ENCODE measurements at regions not wholly inside any gene's neighbourhood (a gene's known extent, or its start where the extent isn't known, plus 50 kb on each side); places are given as distances from the start of the nearest gene placed in this dataset.
A peak's percentile ranks its signal among the peaks of the same experiment; 100 is the strongest.

- TF ChIP-seq, protein P1, sequence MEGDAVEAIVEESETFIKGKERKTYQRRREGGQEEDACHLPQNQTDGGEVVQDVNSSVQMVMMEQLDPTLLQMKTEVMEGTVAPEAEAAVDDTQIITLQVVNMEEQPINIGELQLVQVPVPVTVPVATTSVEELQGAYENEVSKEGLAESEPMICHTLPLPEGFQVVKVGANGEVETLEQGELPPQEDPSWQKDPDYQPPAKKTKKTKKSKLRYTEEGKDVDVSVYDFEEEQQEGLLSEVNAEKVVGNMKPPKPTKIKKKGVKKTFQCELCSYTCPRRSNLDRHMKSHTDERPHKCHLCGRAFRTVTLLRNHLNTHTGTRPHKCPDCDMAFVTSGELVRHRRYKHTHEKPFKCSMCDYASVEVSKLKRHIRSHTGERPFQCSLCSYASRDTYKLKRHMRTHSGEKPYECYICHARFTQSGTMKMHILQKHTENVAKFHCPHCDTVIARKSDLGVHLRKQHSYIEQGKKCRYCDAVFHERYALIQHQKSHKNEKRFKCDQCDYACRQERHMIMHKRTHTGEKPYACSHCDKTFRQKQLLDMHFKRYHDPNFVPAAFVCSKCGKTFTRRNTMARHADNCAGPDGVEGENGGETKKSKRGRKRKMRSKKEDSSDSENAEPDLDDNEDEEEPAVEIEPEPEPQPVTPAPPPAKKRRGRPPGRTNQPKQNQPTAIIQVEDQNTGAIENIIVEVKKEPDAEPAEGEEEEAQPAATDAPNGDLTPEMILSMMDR (IDR thresholded peaks at IDR 0.05; ENCODE audit: low read depth, low read length, missing control alignments), result no peak
- no peaks in the 10 kb centered on the region for H3K27me3 ChIP-seq (replicated peaks)
- H3K27ac ChIP-seq, result no peak overlapping the region
- no peak overlapping the region for H3K4me3 ChIP-seq (ENCODE audit: low read depth, low read length)
- no peaks in the 10 kb centered on the region for H3K36me3 ChIP-seq (replicated peaks)
- DNase-seq, result peak; percentile 56
- in situ Hi-C loops (cut with HindIII; ENCODE audit: low pct_ligation_motif_present, low sequenced_read_pairs), result no loop called here
Observed at GRCh38 chr5:103436656-103437055, 125.9 kb downstream of the NUDT12 start.

DNA sequence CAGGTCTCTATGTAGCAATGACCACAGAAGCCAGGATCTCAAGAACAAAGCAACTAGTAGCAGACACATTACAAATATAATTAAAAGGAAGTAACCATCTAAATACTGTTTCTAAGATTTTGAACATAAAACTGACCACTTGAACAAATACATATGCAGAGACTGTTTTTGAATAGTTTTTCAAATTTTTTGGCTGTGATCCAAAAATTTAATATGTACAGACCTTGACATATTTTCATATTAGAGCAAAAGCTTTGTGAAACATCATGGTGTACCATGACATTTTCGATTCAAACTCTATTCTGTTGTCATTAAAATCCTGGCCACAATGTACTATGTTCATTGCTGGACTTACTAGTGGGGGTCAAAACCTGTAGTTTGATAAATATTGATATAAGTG, 126.5 kb downstream of the NUDT12 start:
- in situ Hi-C loops (cut with HindIII; ENCODE audit: low pct_ligation_motif_present, low sequenced_read_pairs), result no loop called here
- no peaks in the 10 kb centered on the region for H3K36me3 ChIP-seq (replicated peaks)
- H3K27ac ChIP-seq, result no peak overlapping the region
- no peaks in the 10 kb centered on the region for H3K27me3 ChIP-seq (replicated peaks)
- TF ChIP-seq, protein P1 (IDR thresholded peaks at IDR 0.05; ENCODE audit: low read depth, low read length, missing control alignments), result no peak
- no peak for DNase-seq
- no peak overlapping the region for H3K4me3 ChIP-seq (ENCODE audit: low read depth, low read length)

- Histone ChIP-seq H3K36me3 (replicated peaks) (no peaks in the 10 kb centered on the region), H3K4me3 (ENCODE audit: low read depth, low read length) (no peak overlapping the region), H3K27ac (no peak overlapping the region), H3K27me3 (replicated peaks) (no peaks in the 10 kb centered on the region)
- in situ Hi-C loops (cut with HindIII; ENCODE audit: low pct_ligation_motif_present, low sequenced_read_pairs), result no loop called here
- TF ChIP-seq, protein P1 (IDR thresholded peaks at IDR 0.05; ENCODE audit: low read depth, low read length, missing control alignments), result no peak
- DNase-seq, result peak; percentile 18
Observed at GRCh38 chr5:103435136-103435889, 127.3 kb downstream of the NUDT12 start.

- Histone ChIP-seq H3K36me3 (replicated peaks) (no peaks in the 10 kb centered on the region), H3K27ac (no peak overlapping the region), H3K4me3 (ENCODE audit: low read depth, low read length) (no peak overlapping the region), H3K27me3 (replicated peaks) (no peaks in the 10 kb centered on the region)
- no peak for DNase-seq
- in situ Hi-C loops (cut with HindIII; ENCODE audit: low pct_ligation_motif_present, low sequenced_read_pairs), result no loop called here
- TF ChIP-seq, protein P1 (IDR thresholded peaks at IDR 0.05; ENCODE audit: low read depth, low read length, missing control alignments), result no peak
Observed at GRCh38 chr5:103434057-103434456, 128.5 kb downstream of the NUDT12 start.

GRCh38 chr5:103433211-103433610, 129.4 kb downstream of the NUDT12 start:
- TF ChIP-seq, protein P1 (IDR thresholded peaks at IDR 0.05; ENCODE audit: low read depth, low read length, missing control alignments), result no peak
- no peak overlapping the region for H3K27ac ChIP-seq
- DNase-seq, result peak; percentile 45
- H3K27me3 ChIP-seq (replicated peaks), result no peaks in the 10 kb centered on the region
- H3K4me3 ChIP-seq (ENCODE audit: low read depth, low read length), result no peak overlapping the region
- in situ Hi-C loops (cut with HindIII; ENCODE audit: low pct_ligation_motif_present, low sequenced_read_pairs), result no loop called here
- no peaks in the 10 kb centered on the region for H3K36me3 ChIP-seq (replicated peaks)

DNA sequence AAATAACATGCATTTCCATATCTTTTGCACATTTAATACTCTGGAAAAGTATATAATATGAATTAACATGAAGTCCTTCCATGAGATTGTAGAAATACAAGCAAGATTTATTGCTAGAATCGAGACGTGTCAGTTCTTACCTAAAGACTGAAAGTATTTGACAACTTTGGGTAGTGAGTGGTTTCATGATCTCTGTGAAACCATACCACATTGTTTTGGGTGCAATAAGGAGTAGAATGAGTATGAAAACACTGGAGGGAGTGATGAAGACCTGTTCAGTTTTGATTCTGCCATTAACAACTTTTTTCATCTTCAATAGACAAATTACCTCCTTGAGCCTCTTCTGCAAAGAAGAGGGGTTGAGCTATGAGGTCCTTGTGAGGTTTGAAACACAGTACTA, 133.7 kb downstream of the NUDT12 start:
- TF ChIP-seq, protein P1 (IDR thresholded peaks at IDR 0.05; ENCODE audit: low read depth, low read length, missing control alignments), result no peak
- H3K4me3 ChIP-seq (ENCODE audit: low read depth, low read length), result no peak overlapping the region
- in situ Hi-C loops (cut with HindIII; ENCODE audit: low pct_ligation_motif_present, low sequenced_read_pairs), result no loop called here
- no peak for DNase-seq
- no peaks in the 10 kb centered on the region for H3K36me3 ChIP-seq (replicated peaks)
- peak overlapping the region; percentile 48 for H3K27ac ChIP-seq
- H3K27me3 ChIP-seq (replicated peaks), result no peaks in the 10 kb centered on the region

All from brain microvascular endothelial cell (primary cell).